ENCODE measurements at regions not wholly inside any gene's neighbourhood (a gene's known extent, or its start where the extent isn't known, plus 50 kb on each side); places are given as distances from the start of the nearest gene placed in this dataset.

DNA sequence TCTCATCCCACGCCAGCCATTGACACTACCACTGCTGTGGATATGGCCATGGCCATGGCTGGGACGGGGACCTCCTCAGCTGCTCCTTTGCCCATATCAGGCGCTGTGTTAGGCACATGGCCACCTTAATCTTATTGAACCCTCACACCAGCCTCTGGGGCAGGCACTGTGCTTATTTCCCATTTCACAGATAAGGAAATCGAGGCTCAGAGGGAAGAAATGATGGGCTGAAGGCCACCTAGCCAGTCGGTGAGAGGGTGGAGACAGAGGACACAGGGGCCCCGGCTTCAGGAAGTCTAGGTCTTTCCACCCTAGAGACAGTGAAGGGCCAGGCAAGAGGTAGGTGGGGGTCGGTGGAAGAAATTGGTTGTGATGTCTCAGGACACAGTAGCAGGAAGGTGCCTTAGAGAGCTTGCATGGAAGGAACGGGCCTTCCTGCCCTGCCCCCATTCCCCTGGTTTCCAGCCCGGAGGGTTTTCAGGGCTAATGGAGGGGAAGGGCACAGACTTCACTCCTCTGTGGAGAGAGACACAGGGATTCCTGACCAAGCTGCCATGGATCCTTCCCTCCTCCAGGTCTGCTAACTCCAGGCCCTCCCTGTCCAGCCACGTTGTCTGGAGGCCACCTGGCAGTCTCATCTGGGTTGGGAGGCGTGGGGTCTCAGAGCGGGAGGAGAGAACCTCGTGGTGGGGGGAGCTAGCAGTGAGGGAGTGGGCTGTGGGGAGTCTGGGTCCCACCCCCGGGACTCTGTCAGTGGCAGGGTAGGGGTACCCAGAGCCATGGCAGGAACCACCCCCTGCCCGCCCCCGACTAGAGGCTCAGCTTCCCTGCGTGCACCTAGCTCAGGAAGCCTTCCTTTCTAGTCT is 120.4 kb downstream of the VEGFA start:
- Histone ChIP-seq H3K27me3 (ENCODE audit: insufficient read depth, low read length) (no peaks in the 10 kb centered on the region), H3K4ac (ENCODE audit: low read depth, low read length) (no peak overlapping the region), H2BK15ac (ENCODE audit: low read depth, low read length) (no peak overlapping the region), H2BK12ac (ENCODE audit: insufficient read length, low read depth, low read length) (no peak overlapping the region), H3K27ac (ENCODE audit: insufficient read length, low read depth, low read length) (no peak overlapping the region), H4K91ac (ENCODE audit: insufficient read length, low read depth, low read length) (no peak overlapping the region), H2BK120ac (ENCODE audit: low read depth, low read length, poor library complexity, severe bottlenecking) (no peak overlapping the region), H4K20me1 (ENCODE audit: control insufficient read depth, insufficient read depth, insufficient read length) (no peaks in the 10 kb centered on the region), H3K23me2 (ENCODE audit: insufficient read length, low read depth, low read length, poor library complexity, severe bottlenecking) (peaks cover 8% of the 10 kb centered on the region), H2BK20ac (ENCODE audit: low read depth, low read length, poor library complexity, severe bottlenecking) (no peak overlapping the region), H2AK5ac (ENCODE audit: insufficient read length, low read length) (no peak overlapping the region), H4K8ac (replicated peaks; ENCODE audit: insufficient read length, low read depth, low read length) (no peak overlapping the region), H3K4me1 (ENCODE audit: insufficient read depth, low read length) (peaks cover 1% of the 10 kb centered on the region; the same call in 1 of the 2 replicates), H3K79me1 (ENCODE audit: insufficient read depth, low read depth, low read length, poor library complexity, severe bottlenecking) (no peaks in the 10 kb centered on the region), H2AFZ (ENCODE audit: low read length) (no peak overlapping the region), H2BK5ac (ENCODE audit: insufficient read length, low read length) (no peak overlapping the region), H4K5ac (ENCODE audit: insufficient read length, low read depth, low read length) (no peak overlapping the region), H3K56ac (ENCODE audit: insufficient read length, low read depth, low read length) (no peak overlapping the region), H3T11ph (ENCODE audit: low read length) (no peak overlapping the region), H3K14ac (ENCODE audit: insufficient read depth, low read length) (no peak overlapping the region), H3K79me2 (ENCODE audit: insufficient read depth, low read length) (no peaks in the 10 kb centered on the region), H3K9me3 (ENCODE audit: control insufficient read depth, low read depth, low read length) (no peaks in the 10 kb centered on the region), H3K9ac (ENCODE audit: extremely low read depth, insufficient read length, low read length) (no peak overlapping the region), H3K18ac (ENCODE audit: insufficient read length, low read depth, low read length) (no peak overlapping the region), H3K4me2 (ENCODE audit: insufficient read depth, insufficient read length, low read length) (peak overlapping the region; percentile 65), H3K23ac (ENCODE audit: insufficient read length, low read depth, low read length) (no peak overlapping the region)
- no peak for DNase-seq
- no CpG with 5 or more reads among the region's 17 CpGs for WGBS (ENCODE audit: extremely low coverage, insufficient read length, low lambda C conversion rate)
- H3K27ac Mint-ChIP-seq: no peak overlapping the region; a peak in 1 of 7 replicates
- H3K27me3 Mint-ChIP-seq (ENCODE audit: low read depth): peaks cover 33% of the 10 kb centered on the region
- H3K4me3 Mint-ChIP-seq: no peak overlapping the region; a peak in 1 of 5 replicates
- no peaks in the 10 kb centered on the region for H3K36me3 Mint-ChIP-seq (ENCODE audit: insufficient read depth in 1 of 3, low read depth in 3 of 3)
- H3K4me1 Mint-ChIP-seq: peaks cover 19 to 35% of the 10 kb centered on the region in 2 experiments
- TF ChIP-seq, protein P1, sequence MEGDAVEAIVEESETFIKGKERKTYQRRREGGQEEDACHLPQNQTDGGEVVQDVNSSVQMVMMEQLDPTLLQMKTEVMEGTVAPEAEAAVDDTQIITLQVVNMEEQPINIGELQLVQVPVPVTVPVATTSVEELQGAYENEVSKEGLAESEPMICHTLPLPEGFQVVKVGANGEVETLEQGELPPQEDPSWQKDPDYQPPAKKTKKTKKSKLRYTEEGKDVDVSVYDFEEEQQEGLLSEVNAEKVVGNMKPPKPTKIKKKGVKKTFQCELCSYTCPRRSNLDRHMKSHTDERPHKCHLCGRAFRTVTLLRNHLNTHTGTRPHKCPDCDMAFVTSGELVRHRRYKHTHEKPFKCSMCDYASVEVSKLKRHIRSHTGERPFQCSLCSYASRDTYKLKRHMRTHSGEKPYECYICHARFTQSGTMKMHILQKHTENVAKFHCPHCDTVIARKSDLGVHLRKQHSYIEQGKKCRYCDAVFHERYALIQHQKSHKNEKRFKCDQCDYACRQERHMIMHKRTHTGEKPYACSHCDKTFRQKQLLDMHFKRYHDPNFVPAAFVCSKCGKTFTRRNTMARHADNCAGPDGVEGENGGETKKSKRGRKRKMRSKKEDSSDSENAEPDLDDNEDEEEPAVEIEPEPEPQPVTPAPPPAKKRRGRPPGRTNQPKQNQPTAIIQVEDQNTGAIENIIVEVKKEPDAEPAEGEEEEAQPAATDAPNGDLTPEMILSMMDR (conservative IDR thresholded peaks at IDR 0.05): no peak
- H3K9me3 Mint-ChIP-seq: peaks cover 0 to 4% of the 10 kb centered on the region in 2 experiments; a peak in 2 of 5 replicates
